Neural progenitor cell (in vitro differentiated cells): ENCODE measurements at regions not wholly inside any gene's neighbourhood (a gene's known extent, or its start where the extent isn't known, plus 50 kb on each side); places are given as distances from the start of the nearest gene placed in this dataset.

Experiments used
- CTCF ChIP-seq: fragments of 200-600 bp; sonication (generic); IDR thresholded peaks from 2 replicates; pipeline ENCODE4 v1.5.1; 2017; ENCODE audit warnings: antibody characterized with exemption, mild to moderate bottlenecking
- EZH2 ChIP-seq: fragments of 200-600 bp; sonication (generic); IDR thresholded peaks from 2 replicates; pipeline ENCODE4 v1.6.1; 2017; ENCODE audit warnings: antibody characterized with exemption, mild to moderate bottlenecking, moderate library complexity

GRCh38 chr4:189032606-189033338, 893.5 kb downstream of the TRIML1 start:
- TF ChIP-seq CTCF (no peak), EZH2 (no peak)
